ENCODE measurements at regions not wholly inside any gene's neighbourhood (a gene's known extent, or its start where the extent isn't known, plus 50 kb on each side); places are given as distances from the start of the nearest gene placed in this dataset.
"Not testable (repeated sequence)": the region's sequence is repeated elsewhere in the genome, so short reads cannot be mapped to it uniquely, and the experiment has no call there.

DNA sequence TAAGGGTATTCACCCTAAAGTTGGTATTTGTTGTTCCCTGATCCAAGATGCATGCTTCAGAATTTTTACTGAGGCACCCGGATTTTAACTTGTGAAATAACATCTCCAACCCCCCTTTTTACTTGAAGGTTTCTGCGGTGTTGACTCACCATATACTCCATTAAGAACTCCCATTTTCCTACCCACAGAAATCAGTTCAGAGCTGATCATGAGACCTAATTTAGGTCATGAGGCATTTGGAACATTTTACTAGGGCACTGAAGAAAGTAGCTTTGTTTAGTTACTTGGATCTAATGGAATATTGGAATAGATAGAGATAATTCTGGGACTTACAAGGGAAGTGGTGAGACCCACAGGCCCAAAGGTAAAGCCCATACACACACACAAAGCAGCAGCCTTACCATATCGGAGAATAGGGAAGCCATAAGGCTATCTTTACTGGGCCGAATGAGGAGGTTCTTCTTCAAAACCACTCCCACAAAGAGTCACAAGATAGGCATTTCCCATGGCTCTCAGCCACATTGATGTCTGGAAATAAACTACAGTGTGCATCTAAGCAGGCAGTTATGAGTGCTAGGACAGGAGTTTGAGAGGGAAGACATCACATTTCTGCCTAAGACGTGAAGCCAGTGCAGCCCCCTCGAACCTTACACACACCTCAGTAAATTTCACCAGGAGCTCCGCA lies 681.0 kb upstream of the LRRTM4 start:
- no peak for DNase-seq
- intact Hi-C loops (cut with DNase I) = no loop called here

DNA sequence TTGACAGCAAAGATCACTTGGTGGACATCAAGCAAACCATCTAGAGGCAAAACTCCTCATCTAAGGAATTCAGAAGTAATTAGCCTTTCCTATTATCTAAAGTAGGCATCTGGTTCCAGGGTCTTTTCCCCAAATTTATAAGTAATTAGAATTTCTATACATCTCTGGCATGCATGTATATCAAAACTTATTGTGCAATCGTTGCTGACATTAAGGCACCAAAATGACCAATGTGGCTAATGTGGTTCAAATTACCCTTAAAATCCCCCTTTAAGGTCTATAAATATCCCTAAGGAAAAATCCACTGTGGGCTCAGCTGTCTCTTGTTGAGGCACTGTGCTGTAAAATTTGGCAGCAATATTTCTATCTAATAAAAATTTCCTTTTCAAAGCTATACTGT lies 695.9 kb upstream of the LRRTM4 start:
- DNase-seq = no peak

DNA sequence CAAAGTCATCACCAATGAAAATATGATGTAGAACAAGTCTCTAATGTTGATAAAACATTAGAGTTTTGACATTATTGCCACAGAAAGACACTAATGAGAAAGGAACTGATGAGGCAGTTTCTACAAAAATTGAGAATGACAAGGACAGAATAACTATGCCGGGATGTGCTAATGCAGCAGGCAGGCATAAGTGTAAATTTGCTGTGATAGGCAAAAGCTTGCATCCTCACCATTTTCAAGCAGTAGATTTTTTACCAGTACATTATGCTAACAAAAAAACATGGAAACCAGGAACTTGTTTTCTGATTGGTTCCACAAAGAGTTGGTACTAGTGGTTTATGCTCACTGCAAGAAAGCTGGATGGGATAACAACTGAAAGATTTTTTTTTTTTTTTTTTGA lies 715.5 kb upstream of the LRRTM4 start:
- intact Hi-C loops (cut with DNase I) = no loop called here
- DNase-seq = no peak

More for the DNA sequence above, 695.9 kb upstream of the LRRTM4 start:
- intact Hi-C loops (cut with DNase I) = no loop called here

DNA sequence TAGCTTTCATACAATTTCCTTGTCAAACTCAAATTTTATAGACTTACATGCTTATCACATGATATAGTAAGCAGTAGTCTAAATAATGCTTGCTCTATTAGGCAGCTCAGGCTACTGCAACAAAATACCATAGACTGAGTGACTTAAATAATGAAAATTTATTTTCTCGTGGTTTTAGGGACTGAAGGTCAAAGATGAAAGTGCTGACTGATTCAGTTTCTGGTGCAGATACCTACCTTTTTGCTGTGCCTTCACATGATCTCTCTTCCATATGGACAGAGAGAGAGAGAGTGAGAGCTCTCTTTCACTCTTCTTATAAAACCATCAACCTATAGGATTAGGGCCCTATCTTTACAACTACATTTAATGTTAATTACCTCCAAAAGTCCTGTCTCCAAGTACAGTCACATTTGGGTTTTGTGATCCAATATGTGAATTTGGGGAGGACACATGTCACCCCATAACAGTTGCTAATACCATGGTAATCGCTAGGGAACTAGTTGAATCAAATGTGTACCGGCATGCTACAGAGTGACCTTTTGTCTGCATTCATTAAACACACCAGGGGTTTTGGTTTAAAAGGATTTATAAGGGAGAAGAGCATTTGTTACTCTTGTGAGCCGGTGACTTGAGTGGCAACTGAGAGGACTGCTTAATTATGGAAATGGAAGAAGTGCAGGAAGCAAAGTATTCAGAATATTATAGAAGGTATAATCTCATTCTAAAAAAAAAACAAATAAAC lies 723.4 kb upstream of the LRRTM4 start:
- DNase-seq = no peak
- intact Hi-C loops (cut with DNase I) = no loop called here

- DNase-seq = no peak
- intact Hi-C loops (cut with DNase I) = no loop called here
Observed at GRCh38 chr2:78251708-78252107, 729.5 kb upstream of the LRRTM4 start.

GRCh38 chr2:78260861-78261260 lies 738.7 kb upstream of the LRRTM4 start:
- intact Hi-C loops (cut with DNase I) = no loop called here
- DNase-seq = no peak

DNA sequence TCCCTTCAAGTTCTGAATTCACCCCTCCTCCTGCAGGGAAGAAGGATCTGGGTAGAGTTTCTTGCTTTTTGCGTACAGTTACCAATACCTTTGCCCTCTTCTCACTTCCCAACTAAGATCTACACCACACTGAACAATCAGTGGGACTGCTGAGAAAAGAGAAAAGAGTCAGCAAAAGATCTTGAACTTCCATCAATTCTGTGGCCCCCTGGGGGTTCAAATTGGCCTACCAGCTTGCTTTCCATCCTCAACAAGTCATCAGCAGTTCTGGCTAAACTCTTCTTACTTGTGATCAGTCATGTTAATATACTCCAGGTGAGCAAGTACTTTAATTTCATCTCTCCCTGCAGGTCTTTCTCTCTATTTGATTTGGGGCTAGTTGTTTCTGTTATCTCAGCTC lies 739.3 kb upstream of the LRRTM4 start:
- DNase-seq = no peak
- intact Hi-C loops (cut with DNase I) = no loop called here

- DNase-seq; intact Hi-C loops (cut with DNase I): not testable (repeated sequence)
Observed at GRCh38 chr2:78262089-78262488, 739.9 kb upstream of the LRRTM4 start.

GRCh38 chr2:78262713-78263375 lies 740.7 kb upstream of the LRRTM4 start:
- intact Hi-C loops (cut with DNase I) = no loop called here

GRCh38 chr2:78263571-78263970 lies 741.4 kb upstream of the LRRTM4 start:
- DNase-seq = peak in 37 of 42 donors; percentile 8 to 84 (median 50)
- intact Hi-C loops (cut with DNase I) = no loop called here

More at GRCh38 chr2:78262713-78263375, 740.7 kb upstream of the LRRTM4 start:
- DNase-seq = no peak

GRCh38 chr2:78264130-78264529 lies 742.0 kb upstream of the LRRTM4 start:
- intact Hi-C loops (cut with DNase I) = no loop called here
- DNase-seq = no peak

GRCh38 chr2:78281164-78281563 lies 744.3 kb upstream of the REG3G start:
- no peak for DNase-seq
- intact Hi-C loops (cut with DNase I) = no loop called here

GRCh38 chr2:78290581-78291214 lies 734.8 kb upstream of the REG3G start:
- no peak for DNase-seq
- intact Hi-C loops (cut with DNase I) = no loop called here

DNA sequence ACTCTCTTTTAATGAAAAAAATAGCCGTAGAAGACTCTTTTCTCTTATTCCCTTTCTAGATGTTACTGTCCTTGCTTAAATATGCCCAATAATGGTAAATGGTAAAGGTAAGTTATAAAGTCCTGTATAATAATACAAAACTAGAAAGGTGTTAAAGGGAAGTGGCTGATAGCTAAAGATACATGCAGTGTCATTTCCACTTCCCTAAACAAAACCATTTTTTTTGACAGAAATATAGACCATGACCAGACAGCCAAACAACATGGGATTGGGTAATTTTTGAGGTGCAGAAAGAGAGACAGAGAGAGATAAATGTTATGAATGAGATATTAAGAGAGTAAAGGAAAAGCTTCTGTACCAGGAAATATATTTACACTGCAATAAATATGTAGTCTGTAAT lies 731.7 kb upstream of the REG3G start:
- no peak for DNase-seq
- intact Hi-C loops (cut with DNase I) = no loop called here

- DNase-seq = no peak
- intact Hi-C loops (cut with DNase I) = no loop called here
Observed at GRCh38 chr2:78301166-78301789, 724.2 kb upstream of the REG3G start.

GRCh38 chr2:78304678-78305077 lies 720.8 kb upstream of the REG3G start:
- no peak for DNase-seq
- intact Hi-C loops (cut with DNase I) = no loop called here

DNA sequence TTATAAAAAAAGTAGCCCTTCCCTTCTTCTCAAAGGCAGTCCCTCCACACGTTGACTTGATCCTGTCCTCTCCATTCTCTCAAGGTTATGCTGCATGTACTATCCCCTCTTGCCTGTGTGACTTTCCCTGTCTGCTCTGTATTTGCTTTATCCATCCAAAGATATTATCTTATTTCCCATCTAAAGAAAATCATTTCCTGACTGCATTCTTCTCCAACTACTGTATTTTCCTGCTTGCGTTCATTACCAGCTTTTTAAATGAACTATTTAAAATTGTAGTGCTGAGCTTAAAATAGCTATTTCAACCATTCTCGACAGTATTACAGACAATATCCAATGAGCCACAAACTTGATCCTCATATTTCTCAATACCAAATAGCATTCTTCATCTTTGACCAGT lies 716.0 kb upstream of the REG3G start:
- DNase-seq = no peak
- intact Hi-C loops (cut with DNase I) = no loop called here

- DNase-seq = no peak
- intact Hi-C loops (cut with DNase I) = no loop called here
Observed at GRCh38 chr2:78315368-78315767, 710.1 kb upstream of the REG3G start.

- no peak for DNase-seq
- intact Hi-C loops (cut with DNase I) = no loop called here
Observed at GRCh38 chr2:78318275-78318674, 707.2 kb upstream of the REG3G start.

All from head of caudate nucleus (tissue), 42 donors.